Esophagus muscularis mucosa (tissue), 4 donors: ENCODE measurements at regions not wholly inside any gene's neighbourhood (a gene's known extent, or its start where the extent isn't known, plus 50 kb on each side); places are given as distances from the start of the nearest gene placed in this dataset.
"Not testable (repeated sequence)": the region's sequence is repeated elsewhere in the genome, so short reads cannot be mapped to it uniquely, and the experiment has no call there.

Experiments used
- DNase-seq: peaks from one replicate; pipeline ENCODE4 v3.0.0-alpha.2; 2017; ENCODE audit errors: extremely low spot score
- H3K27ac ChIP-seq, 4 donors: fragments of 200-600 bp; sonication (generic); replicated peaks in 1 of 4; 1 replicate in 3 of 4; 2 replicates in 1 of 4; pipeline ENCODE4 v1.5.1; 2016 to 2019; ENCODE audit warnings: mild to moderate bottlenecking in 1 of 4
- H3K27me3 ChIP-seq, 4 donors: fragments of 200-600 bp; sonication (generic); one replicate each; pipeline versions ENCODE4 v1.5.1 to v1.6.0; 2016 to 2019
- H3K36me3 ChIP-seq, 4 donors: fragments of 200-600 bp; sonication (generic); one replicate each; pipeline ENCODE4 v1.5.1; 2016 to 2019
- H3K4me1 ChIP-seq, 4 donors: fragments of 200-600 bp; sonication (generic); one replicate each; pipeline ENCODE4 v1.5.1; 2016 to 2019
- H3K4me3 ChIP-seq, 4 donors: fragments of 200-600 bp; sonication (generic); 1 replicate in 2 of 4; 2 replicates in 2 of 4; pipeline ENCODE4 v1.5.1; 2016 to 2019; ENCODE audit warnings: mild to moderate bottlenecking in 4 of 4, moderate library complexity in 1 of 4
- H3K9me3 ChIP-seq, 4 donors: fragments of 200-600 bp; sonication (generic); 1 replicate in 3 of 4; 2 replicates in 1 of 4; pipeline ENCODE4 v1.5.1; 2016 to 2019
- EP300 ChIP-seq: sonication (generic); formaldehyde crosslinking; IDR thresholded peaks from one replicate; pipeline ENCODE4 v1.6.1; 2017; ENCODE audit warnings: antibody characterized with exemption
- POLR2A ChIP-seq: fragments of 450-650 bp; IDR thresholded peaks from one replicate; pipeline ENCODE4 v1.6.1; 2017; ENCODE audit warnings: antibody characterized with exemption, moderate library complexity, mild to moderate bottlenecking, low read depth
- POLR2AphosphoS5 ChIP-seq, 2 donors: sonication (generic); formaldehyde crosslinking; IDR thresholded peaks; one replicate each; pipeline ENCODE4 v1.6.1; 2017; ENCODE audit warnings: antibody characterized with exemption in 2 of 2
- WGBS: methylation state at CpG from one replicate; pipeline ENCODE4 v1.1.5; 2018; 5-methylcytosine and 5-hydroxymethylcytosine counted together
- intact Hi-C: fragments of 100-400 bp; cut with DNase I; formaldehyde crosslinking; loops from one replicate; pipeline ENCODE4 v1.15.1; 2023
- TF ChIP-seq, protein P1 (sequence below), 3 experiments: fragments of 200-600 bp in 2 of 3; fragments of 450-650 bp in 1 of 3; sonication (generic) in 2 of 3; IDR thresholded peaks; one replicate each; pipeline ENCODE4 v1.5.1; 2017 to 2019; ENCODE audit warnings: antibody characterized with exemption in 3 of 3, mild to moderate bottlenecking in 2 of 3, moderate library complexity in 1 of 3

DNA sequence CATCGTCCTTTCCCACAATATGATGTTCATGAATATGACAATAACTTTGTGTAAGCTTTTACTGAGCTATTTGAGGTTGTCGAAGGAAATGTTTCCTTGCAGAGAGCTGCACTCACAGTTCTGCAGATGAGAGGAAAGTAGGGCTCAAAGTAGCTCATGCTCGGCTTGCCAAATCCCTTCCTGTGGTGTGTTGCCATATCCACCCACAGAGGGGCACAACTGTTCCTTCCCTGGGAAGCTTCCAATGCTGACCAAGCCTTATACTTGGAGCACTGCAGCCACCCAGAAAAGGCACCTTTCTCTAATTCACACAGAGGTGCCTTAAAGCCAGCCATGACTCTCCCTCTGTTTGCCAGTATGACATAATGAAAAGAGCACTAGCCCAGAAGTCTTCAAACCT lies 390.3 kb downstream of the CAAP1 start:
- H3K9me3 ChIP-seq: no peaks in the 10 kb centered on the region
- intact Hi-C loops: no loop called here
- H3K4me1 ChIP-seq: no peaks in the 10 kb centered on the region
- H3K27me3 ChIP-seq: no peaks in the 10 kb centered on the region
- DNase-seq: no peak
- no peak overlapping the region for H3K4me3 ChIP-seq
- no peak overlapping the region for H3K27ac ChIP-seq
- no peak for TF ChIP-seq POLR2A
- TF ChIP-seq, protein P1, sequence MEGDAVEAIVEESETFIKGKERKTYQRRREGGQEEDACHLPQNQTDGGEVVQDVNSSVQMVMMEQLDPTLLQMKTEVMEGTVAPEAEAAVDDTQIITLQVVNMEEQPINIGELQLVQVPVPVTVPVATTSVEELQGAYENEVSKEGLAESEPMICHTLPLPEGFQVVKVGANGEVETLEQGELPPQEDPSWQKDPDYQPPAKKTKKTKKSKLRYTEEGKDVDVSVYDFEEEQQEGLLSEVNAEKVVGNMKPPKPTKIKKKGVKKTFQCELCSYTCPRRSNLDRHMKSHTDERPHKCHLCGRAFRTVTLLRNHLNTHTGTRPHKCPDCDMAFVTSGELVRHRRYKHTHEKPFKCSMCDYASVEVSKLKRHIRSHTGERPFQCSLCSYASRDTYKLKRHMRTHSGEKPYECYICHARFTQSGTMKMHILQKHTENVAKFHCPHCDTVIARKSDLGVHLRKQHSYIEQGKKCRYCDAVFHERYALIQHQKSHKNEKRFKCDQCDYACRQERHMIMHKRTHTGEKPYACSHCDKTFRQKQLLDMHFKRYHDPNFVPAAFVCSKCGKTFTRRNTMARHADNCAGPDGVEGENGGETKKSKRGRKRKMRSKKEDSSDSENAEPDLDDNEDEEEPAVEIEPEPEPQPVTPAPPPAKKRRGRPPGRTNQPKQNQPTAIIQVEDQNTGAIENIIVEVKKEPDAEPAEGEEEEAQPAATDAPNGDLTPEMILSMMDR (IDR thresholded peaks at IDR 0.05): no peak
- no peak for TF ChIP-seq EP300
- no peak for TF ChIP-seq POLR2AphosphoS5 (IDR thresholded peaks at IDR 0.05)
- H3K36me3 ChIP-seq: no peaks in the 10 kb centered on the region
- WGBS: 72% methylated on average over 2 of the region's 3 CpGs

DNA sequence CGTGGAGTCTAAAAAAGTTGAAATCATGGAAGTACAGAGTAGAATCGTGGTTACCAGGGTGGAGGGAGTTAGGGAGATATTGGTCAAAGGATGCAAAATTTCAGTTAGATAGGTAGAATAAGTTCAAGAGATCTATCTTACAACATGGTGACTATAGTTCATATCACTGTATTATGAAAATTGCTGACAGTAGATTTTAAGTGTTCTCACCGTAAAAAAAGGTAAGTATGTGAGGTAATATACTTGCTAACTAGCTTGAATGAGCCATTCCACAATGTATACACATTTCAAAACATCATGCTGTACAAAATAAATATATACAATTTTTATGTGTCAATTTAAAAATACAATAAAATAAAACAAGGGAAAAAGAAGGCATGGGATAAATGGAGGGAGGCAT lies 392.1 kb downstream of the CAAP1 start:
- no peak overlapping the region for H3K27ac ChIP-seq
- intact Hi-C loops: no loop called here
- 62% methylated on average over 3 of the region's 3 CpGs for WGBS
- H3K36me3 ChIP-seq: no peaks in the 10 kb centered on the region
- no peaks in the 10 kb centered on the region for H3K9me3 ChIP-seq
- no peaks in the 10 kb centered on the region for H3K27me3 ChIP-seq
- TF ChIP-seq, protein P1 (IDR thresholded peaks at IDR 0.05): no peak
- TF ChIP-seq POLR2A (no peak), POLR2AphosphoS5 (IDR thresholded peaks at IDR 0.05) (no peak), EP300 (no peak)
- no peak overlapping the region for H3K4me3 ChIP-seq
- no peak for DNase-seq
- no peaks in the 10 kb centered on the region for H3K4me1 ChIP-seq

DNA sequence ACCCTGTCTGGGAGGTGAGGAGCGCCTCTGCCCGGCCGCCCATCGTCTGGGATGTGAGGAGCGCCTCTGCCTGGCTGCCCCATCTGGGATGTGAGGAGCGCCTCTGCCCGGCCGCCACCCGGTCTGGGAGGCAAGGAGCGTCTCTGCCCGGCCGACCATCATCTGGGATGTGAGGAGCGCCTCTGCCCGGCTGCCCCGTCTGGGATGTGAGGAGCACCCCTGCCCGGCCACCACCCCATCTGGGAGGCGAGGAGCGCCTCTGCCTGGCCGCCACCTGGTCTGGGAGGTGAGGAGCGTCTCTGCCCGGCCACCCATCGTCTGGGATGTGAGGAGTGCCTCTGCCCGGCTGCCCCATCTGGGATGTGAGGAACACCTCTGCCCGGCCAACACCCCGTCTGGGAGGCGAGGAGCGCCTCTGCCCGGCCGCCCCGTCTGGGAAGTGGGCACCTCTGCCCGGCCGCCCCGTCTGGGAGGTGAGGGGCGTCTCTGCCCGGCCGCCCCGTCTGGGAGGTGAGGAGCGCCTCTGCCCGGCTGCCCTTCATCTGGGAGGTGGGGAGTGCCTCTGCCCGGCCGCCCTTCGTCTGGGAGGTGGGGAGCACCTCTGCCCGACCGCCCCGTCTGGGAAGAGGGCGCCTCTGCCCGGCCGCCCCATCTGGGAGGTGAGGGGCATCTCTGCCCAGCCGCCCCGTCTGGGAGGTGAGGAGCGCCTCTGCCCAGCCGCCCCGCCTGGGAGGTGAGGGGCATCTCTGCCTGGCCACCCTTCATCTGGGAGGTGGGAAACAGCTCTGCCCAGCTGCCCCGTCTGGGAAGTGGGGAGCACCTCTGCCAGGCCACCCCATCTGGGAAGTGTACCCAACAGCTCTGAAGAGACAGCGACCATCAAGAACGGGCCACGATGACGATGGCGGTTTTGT lies 399.7 kb downstream of the CAAP1 start:
- H3K4me3 ChIP-seq, H3K4me1 ChIP-seq, DNase-seq, H3K27ac ChIP-seq, H3K27me3 ChIP-seq, intact Hi-C loops, H3K36me3 ChIP-seq, H3K9me3 ChIP-seq: not testable (repeated sequence)
- WGBS: 95% methylated on average over 6 of the region's 59 CpGs

DNA sequence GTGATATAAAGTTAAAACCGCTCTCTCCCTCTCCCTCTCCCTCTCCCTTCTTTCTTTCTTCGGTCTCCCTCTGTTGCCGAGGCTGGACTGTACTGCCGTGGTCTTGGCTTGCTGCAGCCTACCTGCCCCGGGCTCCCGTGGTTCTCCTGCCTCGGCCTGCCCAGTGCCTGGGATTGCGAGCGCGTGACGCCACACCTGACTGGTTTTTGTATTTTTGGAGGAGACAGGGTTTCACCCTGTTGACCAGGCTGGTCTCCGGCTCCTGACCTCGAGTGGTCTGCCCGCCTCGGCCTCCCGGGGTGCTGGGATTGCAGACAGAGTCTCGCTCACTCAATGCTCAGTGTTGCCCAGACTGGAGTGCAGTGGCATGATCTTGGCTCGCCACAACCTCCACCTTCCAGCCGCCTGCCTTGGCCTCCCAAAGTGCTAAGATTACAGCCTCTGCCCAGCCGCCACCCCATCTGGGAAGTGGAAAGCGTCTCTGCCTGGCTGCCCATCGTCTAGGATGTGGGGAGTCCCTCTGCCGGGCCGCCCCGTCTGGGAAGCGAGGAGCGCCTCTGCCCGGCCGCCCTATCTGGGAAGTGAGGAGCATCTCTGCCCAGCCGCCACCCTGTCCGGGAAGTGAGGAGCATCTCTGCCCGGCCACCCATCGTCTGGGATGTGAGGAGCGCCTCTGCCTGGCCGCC lies 400.5 kb downstream of the CAAP1 start:
- H3K4me3 ChIP-seq, H3K4me1 ChIP-seq, H3K36me3 ChIP-seq, DNase-seq, H3K27me3 ChIP-seq, H3K9me3 ChIP-seq, intact Hi-C loops, H3K27ac ChIP-seq: not testable (repeated sequence)
- 94% methylated on average over 14 of the region's 35 CpGs for WGBS

DNA sequence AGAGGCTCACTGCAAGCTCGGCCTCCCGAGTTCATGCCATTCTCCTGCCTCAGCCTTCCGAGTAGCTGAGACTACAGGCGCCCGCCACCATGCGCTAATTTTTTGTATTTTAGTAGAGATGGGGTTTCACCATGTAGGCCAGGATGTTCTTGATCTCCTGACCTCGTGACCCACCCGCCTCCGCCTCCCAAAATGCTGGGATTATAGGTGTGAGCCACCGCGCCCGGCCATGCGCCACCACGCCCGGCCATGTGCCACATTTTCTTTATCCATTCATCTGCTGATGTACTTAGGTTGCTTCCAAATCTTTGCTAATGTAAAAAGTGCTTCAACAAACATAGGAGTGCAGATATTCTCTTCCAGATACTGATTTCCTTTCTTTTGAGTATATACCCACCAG lies 408.6 kb downstream of the CAAP1 start:
- no peaks in the 10 kb centered on the region for H3K27me3 ChIP-seq
- no peak overlapping the region for H3K27ac ChIP-seq
- WGBS: 97% methylated on average over 15 of the region's 15 CpGs
- no peaks in the 10 kb centered on the region for H3K9me3 ChIP-seq
- DNase-seq: no peak
- no peaks in the 10 kb centered on the region for H3K36me3 ChIP-seq
- no peak overlapping the region for H3K4me3 ChIP-seq
- TF ChIP-seq, protein P1 (IDR thresholded peaks at IDR 0.05): no peak
- TF ChIP-seq EP300: no peak
- TF ChIP-seq POLR2AphosphoS5 (IDR thresholded peaks at IDR 0.05): no peak
- no peak for TF ChIP-seq POLR2A
- intact Hi-C loops: no loop called here
- H3K4me1 ChIP-seq: no peaks in the 10 kb centered on the region
